ENCODE measurements at regions not wholly inside any gene's neighbourhood (a gene's known extent, or its start where the extent isn't known, plus 50 kb on each side); places are given as distances from the start of the nearest gene placed in this dataset.

DNA sequence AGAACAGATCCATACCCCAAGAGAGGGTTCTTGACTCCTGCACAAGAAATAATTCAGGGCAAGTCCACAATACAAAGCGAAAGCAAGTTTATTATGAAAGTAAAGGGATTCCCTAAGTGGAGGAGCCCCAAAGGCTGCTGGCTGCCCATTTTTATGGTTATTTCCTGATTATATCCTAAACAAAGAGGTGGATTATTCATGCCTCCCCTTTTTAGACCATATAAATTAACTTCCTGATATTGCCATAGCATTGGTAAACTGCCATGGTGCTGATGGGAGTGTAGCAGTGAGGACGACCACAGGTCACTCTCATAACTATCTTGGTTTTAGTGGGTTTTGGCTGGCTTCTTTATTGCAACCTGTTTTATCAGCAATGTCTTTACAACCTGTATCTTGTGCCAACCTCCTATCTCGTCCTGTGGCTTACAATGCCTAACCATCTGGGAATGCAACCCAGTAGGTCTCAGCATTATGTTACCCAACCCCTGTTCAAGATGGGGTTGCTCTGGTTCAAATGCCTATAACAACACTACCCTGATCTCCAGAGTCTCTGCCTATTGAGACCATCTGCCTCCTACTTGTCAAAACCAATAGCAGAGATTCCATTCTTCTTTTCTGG lies 154.4 kb upstream of the GRAMD2B start:
- no peak overlapping the region for H3K4me3 ChIP-seq (ENCODE audit: low read depth, low read length)
- DNase-seq (ENCODE audit: low read depth) = peak; percentile 72

DNA sequence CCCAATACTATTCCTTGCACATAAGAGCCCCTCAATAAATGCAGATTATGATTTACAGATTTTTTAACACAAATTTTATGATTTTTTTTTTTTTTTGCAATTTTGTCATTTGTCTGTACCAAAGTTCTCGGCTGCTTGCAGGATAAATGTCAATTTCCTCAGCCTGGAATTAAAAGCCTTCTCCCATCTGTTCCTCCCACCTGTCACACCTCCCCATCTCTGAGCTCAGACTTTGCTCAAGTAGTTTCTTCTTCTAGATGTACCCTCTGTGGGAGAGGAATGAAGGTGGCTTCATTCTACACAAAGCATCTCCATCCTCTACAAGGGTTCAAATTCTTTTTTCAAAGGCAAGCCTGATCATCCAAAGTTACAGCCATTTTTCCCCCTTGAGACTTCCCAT lies 153.7 kb upstream of the GRAMD2B start:
- no peak overlapping the region for H3K4me3 ChIP-seq (ENCODE audit: low read depth, low read length)
- TF ChIP-seq, protein P1, sequence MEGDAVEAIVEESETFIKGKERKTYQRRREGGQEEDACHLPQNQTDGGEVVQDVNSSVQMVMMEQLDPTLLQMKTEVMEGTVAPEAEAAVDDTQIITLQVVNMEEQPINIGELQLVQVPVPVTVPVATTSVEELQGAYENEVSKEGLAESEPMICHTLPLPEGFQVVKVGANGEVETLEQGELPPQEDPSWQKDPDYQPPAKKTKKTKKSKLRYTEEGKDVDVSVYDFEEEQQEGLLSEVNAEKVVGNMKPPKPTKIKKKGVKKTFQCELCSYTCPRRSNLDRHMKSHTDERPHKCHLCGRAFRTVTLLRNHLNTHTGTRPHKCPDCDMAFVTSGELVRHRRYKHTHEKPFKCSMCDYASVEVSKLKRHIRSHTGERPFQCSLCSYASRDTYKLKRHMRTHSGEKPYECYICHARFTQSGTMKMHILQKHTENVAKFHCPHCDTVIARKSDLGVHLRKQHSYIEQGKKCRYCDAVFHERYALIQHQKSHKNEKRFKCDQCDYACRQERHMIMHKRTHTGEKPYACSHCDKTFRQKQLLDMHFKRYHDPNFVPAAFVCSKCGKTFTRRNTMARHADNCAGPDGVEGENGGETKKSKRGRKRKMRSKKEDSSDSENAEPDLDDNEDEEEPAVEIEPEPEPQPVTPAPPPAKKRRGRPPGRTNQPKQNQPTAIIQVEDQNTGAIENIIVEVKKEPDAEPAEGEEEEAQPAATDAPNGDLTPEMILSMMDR (IDR thresholded peaks at IDR 0.05; ENCODE audit: insufficient read depth, low read length) = no peak
- no peak for DNase-seq (ENCODE audit: low read depth)

More for the DNA sequence above, 154.4 kb upstream of the GRAMD2B start:
- TF ChIP-seq, protein P1 (IDR thresholded peaks at IDR 0.05; ENCODE audit: insufficient read depth, low read length) = no peak

DNA sequence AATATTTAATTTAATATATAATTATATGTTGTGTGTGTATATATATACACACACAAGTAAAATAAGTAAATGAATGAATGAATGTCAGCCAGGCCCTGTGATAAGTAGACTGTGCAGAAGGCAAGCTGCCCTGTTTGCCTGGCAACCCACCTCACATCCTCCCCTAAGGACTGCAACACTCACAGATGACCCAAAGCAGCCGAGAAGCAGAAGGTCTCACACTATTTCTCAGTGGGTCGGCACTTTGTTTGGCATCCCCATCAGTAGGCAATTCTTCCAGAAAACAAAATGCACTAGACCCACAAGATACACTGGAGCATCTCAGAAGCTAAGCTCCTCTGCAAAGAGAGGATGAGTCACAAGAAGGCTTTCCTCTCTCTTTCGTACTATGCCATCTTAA lies 152.1 kb upstream of the GRAMD2B start:
- no peak overlapping the region for H3K4me3 ChIP-seq (ENCODE audit: low read depth, low read length)
- TF ChIP-seq, protein P1 (IDR thresholded peaks at IDR 0.05; ENCODE audit: insufficient read depth, low read length) = no peak
- DNase-seq (ENCODE audit: low read depth) = no peak

DNA sequence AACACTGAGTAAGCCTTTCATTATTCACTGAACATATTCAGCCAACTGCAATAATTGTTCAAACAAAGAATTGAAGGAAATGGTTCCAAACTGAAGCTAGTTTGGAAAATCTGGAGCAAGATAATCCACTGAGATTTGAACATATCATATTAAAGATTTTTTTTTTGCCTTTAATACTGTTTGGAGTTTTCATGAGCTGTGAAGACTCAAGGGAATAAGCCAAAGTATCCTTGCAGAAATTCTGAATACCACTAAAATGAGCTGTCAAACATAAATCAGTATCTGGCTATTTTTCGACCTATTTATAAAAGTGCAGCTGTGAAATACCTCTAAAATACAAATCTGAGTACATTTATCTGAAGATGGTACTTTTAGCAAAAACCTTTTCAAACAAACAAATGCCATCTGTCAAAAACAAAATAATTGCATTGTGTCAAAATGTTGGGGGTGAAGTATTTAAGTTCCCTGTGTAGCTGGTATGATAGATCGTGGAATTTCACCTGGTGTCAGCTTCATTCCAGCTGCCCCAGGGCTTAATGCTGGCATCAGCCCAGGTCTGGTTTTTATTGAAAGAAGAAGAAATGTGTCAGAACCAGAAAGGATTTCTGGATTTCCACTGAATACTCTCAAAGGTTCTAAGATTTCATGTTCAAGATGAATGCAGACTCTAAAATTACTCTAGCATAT lies 149.0 kb upstream of the GRAMD2B start:
- TF ChIP-seq, protein P1 (IDR thresholded peaks at IDR 0.05; ENCODE audit: insufficient read depth, low read length) = no peak
- DNase-seq (ENCODE audit: low read depth) = peak; percentile 4
- no peak overlapping the region for H3K4me3 ChIP-seq (ENCODE audit: low read depth, low read length)

DNA sequence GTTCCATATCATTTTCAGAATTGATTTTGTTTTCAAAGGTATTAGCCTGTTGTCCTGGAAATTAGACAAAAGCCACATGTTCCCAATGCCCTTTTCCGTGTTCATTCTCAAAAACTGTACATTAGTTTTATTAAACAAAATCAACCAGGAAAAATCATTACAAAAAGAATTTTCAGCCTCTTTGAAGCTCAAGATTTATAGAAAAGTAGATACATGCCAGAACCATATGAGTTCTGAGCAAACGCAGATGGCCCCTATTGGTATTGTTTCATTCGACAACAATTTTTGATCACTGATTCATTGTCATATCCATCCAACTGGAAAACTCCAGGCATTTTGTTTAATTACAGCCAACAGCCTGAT lies 148.5 kb upstream of the GRAMD2B start:
- no peak overlapping the region for H3K4me3 ChIP-seq (ENCODE audit: low read depth, low read length)
- TF ChIP-seq, protein P1 (IDR thresholded peaks at IDR 0.05; ENCODE audit: insufficient read depth, low read length) = no peak
- DNase-seq (ENCODE audit: low read depth) = peak; percentile 3

DNA sequence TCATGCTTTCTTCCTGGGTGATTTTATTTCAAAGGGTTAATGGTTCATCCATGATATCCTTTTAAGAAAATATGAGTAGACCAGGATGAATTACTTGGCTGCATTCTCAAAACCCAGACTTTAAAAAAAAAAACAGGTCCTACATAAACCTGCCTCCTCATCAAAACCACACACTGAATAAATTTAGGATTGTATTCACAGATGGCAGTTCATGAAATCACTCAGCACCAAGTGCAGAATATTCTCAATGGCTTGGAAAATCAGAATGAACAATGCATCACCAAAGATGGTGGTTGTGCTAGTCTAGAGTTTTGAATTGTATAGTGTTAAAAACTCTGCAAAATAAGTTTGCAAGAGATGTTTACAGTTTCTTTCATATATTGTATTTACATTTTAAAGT lies 145.4 kb upstream of the GRAMD2B start:
- no peak for DNase-seq (ENCODE audit: low read depth)
- H3K4me3 ChIP-seq (ENCODE audit: low read depth, low read length) = no peak overlapping the region
- TF ChIP-seq, protein P1 (IDR thresholded peaks at IDR 0.05; ENCODE audit: insufficient read depth, low read length) = no peak
